ENCODE measurements at regions not wholly inside any gene's neighbourhood (a gene's known extent, or its start where the extent isn't known, plus 50 kb on each side); places are given as distances from the start of the nearest gene placed in this dataset.

GRCh38 chr6:22690446-22690845, 121.1 kb downstream of the HDGFL1 start:
- no peak overlapping the region for H3K4me3 ChIP-seq (ENCODE audit: low read depth, poor library complexity, severe bottlenecking)
- intact Hi-C loops (cut with DNase I; ENCODE audit: low total_unique reads): no loop called here
- no peak for DNase-seq (ENCODE audit: low spot score in 2 of 2)
- TF ChIP-seq CTCF (IDR thresholded peaks at IDR 0.05) (no peak), POLR2A (IDR thresholded peaks at IDR 0.05) (no peak)
- 92 to 94% methylated on average over 2 of the region's 2 CpGs for WGBS, 2 donors

DNA sequence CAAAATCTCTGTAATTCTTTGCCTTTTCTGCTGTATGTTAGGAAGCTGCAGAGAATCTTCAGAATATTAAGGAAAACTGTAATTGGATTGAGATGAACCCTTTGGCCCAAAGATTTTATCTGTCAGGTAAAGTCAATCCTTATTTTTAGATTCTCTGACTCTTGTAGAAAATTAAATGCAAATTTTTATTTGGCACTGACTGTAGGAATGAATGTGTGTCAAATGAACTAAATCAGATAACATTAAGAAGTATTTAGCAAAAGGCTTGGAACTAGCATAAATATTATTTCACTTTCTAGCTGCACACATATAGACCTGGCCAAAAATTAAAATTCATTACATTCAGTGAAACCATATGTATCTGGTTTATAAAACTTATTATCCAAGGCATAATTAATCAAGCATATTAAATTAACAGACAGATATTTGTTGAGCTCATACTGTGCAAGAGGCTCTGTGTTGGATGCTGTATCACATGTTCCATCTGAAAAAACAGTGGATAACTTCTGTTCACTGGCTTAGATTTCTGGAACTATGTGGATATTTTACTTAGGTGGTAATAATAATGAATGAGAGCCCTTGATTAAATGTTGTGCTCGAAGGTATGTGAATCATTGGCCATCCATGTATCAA, 124.8 kb downstream of the HDGFL1 start:
- intact Hi-C loops (cut with DNase I; ENCODE audit: low total_unique reads): no loop called here

DNA sequence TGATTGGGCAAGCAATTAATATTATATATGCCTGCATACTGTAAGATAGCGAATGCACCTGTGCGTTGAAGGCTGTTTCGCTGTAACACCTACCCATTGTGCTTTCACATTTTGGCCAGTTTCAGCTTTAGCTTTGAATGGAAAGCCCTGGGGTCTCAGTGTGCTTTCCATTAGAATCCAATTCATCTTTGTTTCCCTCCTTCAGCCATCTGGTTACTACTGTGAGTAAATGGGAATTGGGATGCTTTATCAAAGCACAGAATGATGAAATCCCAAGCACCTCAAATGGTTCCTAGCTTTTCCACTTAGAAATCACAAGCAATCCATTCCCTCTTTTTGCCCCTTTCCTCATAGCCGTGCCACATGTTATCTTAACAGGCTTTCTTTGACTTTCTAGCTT, 127.1 kb downstream of the HDGFL1 start:
- intact Hi-C loops (cut with DNase I; ENCODE audit: low total_unique reads): no loop called here
- 82 to 97% methylated on average over 4 of the region's 4 CpGs for WGBS, 2 donors
- DNase-seq (ENCODE audit: low spot score in 2 of 2): no peak
- no peak for TF ChIP-seq CTCF (IDR thresholded peaks at IDR 0.05)
- no peak for TF ChIP-seq POLR2A (IDR thresholded peaks at IDR 0.05)
- H3K4me3 ChIP-seq (ENCODE audit: low read depth, poor library complexity, severe bottlenecking): no peak overlapping the region

More for the DNA sequence above, 124.8 kb downstream of the HDGFL1 start:
- no peak overlapping the region for H3K4me3 ChIP-seq (ENCODE audit: low read depth, poor library complexity, severe bottlenecking)
- DNase-seq (ENCODE audit: low spot score in 2 of 2): no peak
- TF ChIP-seq POLR2A (IDR thresholded peaks at IDR 0.05) (no peak), CTCF (IDR thresholded peaks at IDR 0.05) (no peak)
- WGBS, 2 donors: 50 to 60% methylated on average over 1 of the region's 1 CpG

- H3K4me3 ChIP-seq (ENCODE audit: low read depth, poor library complexity, severe bottlenecking): no peak overlapping the region
- intact Hi-C loops (cut with DNase I; ENCODE audit: low total_unique reads): no loop called here
- TF ChIP-seq CTCF (IDR thresholded peaks at IDR 0.05): no peak
- no peak for TF ChIP-seq POLR2A (IDR thresholded peaks at IDR 0.05)
- 51 to 55% methylated on average over 2 of the region's 2 CpGs for WGBS, 2 donors
- no peak for DNase-seq (ENCODE audit: low spot score in 2 of 2)
Observed at GRCh38 chr6:22697306-22697705, 127.9 kb downstream of the HDGFL1 start.

- TF ChIP-seq POLR2A (IDR thresholded peaks at IDR 0.05) (no peak), CTCF (IDR thresholded peaks at IDR 0.05) (no peak)
- intact Hi-C loops (cut with DNase I; ENCODE audit: low total_unique reads): no loop called here
Observed at GRCh38 chr6:22699151-22699550, 129.8 kb downstream of the HDGFL1 start.

DNA sequence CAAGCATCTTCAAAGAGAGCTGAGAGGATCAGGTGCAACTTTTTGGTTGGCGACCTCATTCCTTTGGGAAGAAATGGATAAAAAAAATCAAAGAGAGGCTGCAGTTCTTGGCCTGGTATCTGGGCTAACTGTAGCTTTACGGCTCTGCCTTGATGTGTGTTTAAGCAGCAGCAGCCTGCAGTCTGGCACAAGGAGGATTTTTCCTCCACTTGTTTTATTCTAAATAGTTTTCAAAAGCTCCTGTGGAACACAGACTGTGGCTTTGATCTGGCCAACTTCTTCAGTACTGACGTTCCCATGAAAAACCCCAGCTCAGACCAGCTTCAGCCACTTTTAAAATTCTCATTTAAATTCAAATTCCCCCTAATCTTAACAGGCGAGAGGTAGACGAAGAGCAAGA, 137.3 kb downstream of the HDGFL1 start:
- TF ChIP-seq CTCF (IDR thresholded peaks at IDR 0.05) (no peak), POLR2A (IDR thresholded peaks at IDR 0.05) (no peak)
- WGBS, 2 donors: 88 to 89% methylated on average over 5 of the region's 5 CpGs
- no peak for DNase-seq (ENCODE audit: low spot score in 2 of 2)
- intact Hi-C loops (cut with DNase I; ENCODE audit: low total_unique reads): no loop called here
- H3K4me3 ChIP-seq (ENCODE audit: low read depth, poor library complexity, severe bottlenecking): no peak overlapping the region

More at GRCh38 chr6:22699151-22699550, 129.8 kb downstream of the HDGFL1 start:
- 70 to 77% methylated on average over 6 of the region's 6 CpGs for WGBS, 2 donors
- no peak overlapping the region for H3K4me3 ChIP-seq (ENCODE audit: low read depth, poor library complexity, severe bottlenecking)
- DNase-seq (ENCODE audit: low spot score in 2 of 2): no peak
